PFSK-1 (cell line): ENCODE measurements at regions not wholly inside any gene's neighbourhood (a gene's known extent, or its start where the extent isn't known, plus 50 kb on each side); places are given as distances from the start of the nearest gene placed in this dataset.

Experiments
- FOXP2 ChIP-seq: optimal IDR thresholded peaks from 2 replicates; pipeline ENCODE3; 2011; ENCODE audit warnings: borderline replicate concordance, control low read depth, inconsistent platforms; ENCODE audit not compliant: insufficient read depth; ENCODE audit errors: extremely low read length, extremely low read depth
- POLR2AphosphoS5 ChIP-seq: IDR thresholded peaks from 2 replicates; pipeline ENCODE4 v1.6.1; 2012; ENCODE audit warnings: low read depth, mild to moderate bottlenecking, control low read depth, low read length, moderate library complexity
- REST ChIP-seq, 2 experiments: IDR thresholded peaks; 2 replicates each; pipeline versions ENCODE4 v1.6.1 to v1.8.0; 2011 to 2012; ENCODE audit warnings: low read depth in 2 of 2, low read length in 2 of 2, control low read depth in 1 of 2, inconsistent platforms in 1 of 2, mild to moderate bottlenecking in 1 of 2, moderate library complexity in 1 of 2; ENCODE audit not compliant: insufficient read depth in 1 of 2
- SIN3A ChIP-seq: IDR thresholded peaks from 2 replicates; pipeline ENCODE4 v1.6.1; 2012; ENCODE audit warnings: mild to moderate bottlenecking, low read length, moderate library complexity, borderline replicate concordance; ENCODE audit not compliant: insufficient read depth
- TAF1 ChIP-seq: IDR thresholded peaks from 2 replicates; pipeline ENCODE4 v1.6.1; 2012; ENCODE audit warnings: low read length, control low read depth, borderline replicate concordance; ENCODE audit not compliant: insufficient read depth

GRCh38 chr16:86150641-86151238 lies 251.8 kb downstream of the IRF8 start:
- TF ChIP-seq REST (IDR thresholded peaks at IDR 0.05; ENCODE audit: insufficient read depth in 1 of 2, low read depth in 2 of 2, low read length in 2 of 2) (no peak), FOXP2 (no peak), POLR2AphosphoS5 (no peak), TAF1 (no peak), SIN3A (no peak)

GRCh38 chr16:86151239-86151851 lies 252.4 kb downstream of the IRF8 start:
- TF ChIP-seq FOXP2 (no peak), SIN3A (no peak), REST (IDR thresholded peaks at IDR 0.05; ENCODE audit: insufficient read depth in 1 of 2, low read depth in 2 of 2, low read length in 2 of 2) (no peak), TAF1 (no peak), POLR2AphosphoS5 (no peak)

GRCh38 chr16:86156155-86156554 lies 257.2 kb downstream of the IRF8 start:
- no peak for TF ChIP-seq FOXP2
- no peak for TF ChIP-seq REST (IDR thresholded peaks at IDR 0.05; ENCODE audit: insufficient read depth in 1 of 2, low read depth in 2 of 2, low read length in 2 of 2)
- no peak for TF ChIP-seq TAF1
- TF ChIP-seq POLR2AphosphoS5, result no peak

- TF ChIP-seq REST (IDR thresholded peaks at IDR 0.05; ENCODE audit: insufficient read depth in 1 of 2, low read depth in 2 of 2, low read length in 2 of 2) (no peak), TAF1 (no peak), FOXP2 (no peak), SIN3A (no peak), POLR2AphosphoS5 (no peak)
Observed at GRCh38 chr16:86157616-86158247, 258.8 kb downstream of the IRF8 start.
